NCI-H128 (cell line): ENCODE measurements at regions not wholly inside any gene's neighbourhood (a gene's known extent, or its start where the extent isn't known, plus 50 kb on each side); places are given as distances from the start of the nearest gene placed in this dataset.

Experiments used
- DNase-seq: peaks from one replicate; lab custom pipeline; 2025; ENCODE audit not compliant: unreplicated experiment; lab: John Stamatoyannopoulos, UW

DNA sequence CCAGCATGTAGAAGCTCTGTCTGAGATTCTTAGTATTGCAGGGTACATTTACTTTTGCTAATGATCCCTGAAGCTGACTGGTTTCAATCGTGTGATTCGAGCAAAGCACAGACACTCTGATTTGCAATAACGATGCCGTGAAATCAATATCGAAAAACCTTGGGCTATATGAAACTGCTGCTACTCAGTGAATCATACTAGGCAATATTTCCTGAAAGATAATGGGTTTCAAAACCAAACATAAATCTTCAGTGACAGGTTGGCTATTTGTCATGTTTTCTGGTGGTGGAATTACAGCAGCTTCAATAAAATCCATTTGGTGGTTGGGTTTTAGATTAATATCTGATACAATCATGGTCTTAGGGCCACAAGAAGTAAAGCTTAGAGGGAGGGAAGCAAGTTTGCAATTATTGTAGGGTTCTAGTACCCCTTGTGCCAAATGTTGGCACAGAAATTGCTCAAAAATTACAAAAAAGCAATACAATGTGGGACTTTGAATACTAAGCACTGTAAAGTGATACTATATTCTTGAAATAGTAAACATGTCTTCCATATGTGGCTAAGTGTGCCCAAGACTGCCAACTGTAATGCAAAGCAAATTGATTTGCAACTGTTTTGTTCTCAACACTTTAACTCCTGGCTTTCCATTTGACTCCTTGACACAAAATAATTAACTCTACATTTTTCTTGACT is 112.4 kb upstream of the JAZF1 start:
- peak; percentile 54 for DNase-seq

DNA sequence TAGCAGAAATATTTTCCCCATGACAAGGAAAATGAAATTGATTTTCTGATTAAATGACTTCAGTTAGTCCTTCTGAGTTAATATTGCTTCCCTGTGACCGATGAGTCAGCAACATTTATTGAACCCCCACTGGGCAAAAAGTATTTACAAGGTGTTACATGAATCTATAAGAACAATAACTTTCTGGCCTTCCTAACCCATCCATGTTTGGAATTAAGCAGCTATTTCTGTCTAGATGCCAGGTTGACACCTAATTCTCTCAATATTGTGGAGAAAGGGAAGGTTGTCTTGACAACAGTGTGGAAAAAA is 112.9 kb upstream of the JAZF1 start:
- DNase-seq, result no peak

DNA sequence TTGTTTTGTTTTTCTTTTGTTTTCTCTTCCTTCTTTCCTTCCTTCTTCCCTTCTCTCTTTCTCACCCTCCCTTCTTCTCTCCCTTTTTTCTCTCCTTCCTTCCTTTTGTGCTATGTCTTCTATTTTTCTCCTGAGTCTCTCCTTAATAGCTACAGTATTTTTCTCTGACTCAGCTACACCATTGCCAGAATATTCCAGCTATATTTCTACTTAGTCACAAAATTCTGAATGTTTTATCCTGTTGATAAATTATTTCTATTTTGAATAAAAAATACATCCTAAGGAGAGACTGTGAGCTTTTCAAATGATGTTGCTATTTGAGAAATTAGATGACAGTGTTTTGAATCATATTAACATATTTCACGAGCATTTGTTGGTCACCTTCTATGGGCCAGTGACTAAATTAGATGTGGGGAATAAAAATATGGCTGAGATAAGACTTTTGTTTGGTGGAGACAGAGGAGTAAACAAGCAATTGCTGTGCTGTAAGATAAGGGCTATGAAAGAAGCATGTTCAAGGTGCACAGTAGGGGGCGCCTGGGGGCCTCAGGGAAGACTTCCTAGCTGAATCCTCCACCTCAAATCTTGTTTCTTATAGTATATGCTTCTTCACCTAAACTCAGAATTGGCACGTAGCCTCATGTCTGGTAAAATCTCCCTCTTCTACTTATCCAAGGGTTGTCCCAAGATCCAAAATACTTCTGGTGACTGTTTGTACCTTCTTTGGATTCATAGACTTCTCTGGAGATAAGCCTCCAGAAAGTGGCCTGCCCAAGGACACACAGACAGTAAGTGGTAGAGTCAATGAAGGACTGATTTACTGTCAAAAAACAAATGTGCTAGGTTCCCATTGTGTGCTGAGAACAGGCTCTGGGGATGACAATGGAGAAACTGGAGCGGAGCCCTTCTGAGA is 115.5 kb upstream of the CREB5 start:
- DNase-seq, result no peak

DNA sequence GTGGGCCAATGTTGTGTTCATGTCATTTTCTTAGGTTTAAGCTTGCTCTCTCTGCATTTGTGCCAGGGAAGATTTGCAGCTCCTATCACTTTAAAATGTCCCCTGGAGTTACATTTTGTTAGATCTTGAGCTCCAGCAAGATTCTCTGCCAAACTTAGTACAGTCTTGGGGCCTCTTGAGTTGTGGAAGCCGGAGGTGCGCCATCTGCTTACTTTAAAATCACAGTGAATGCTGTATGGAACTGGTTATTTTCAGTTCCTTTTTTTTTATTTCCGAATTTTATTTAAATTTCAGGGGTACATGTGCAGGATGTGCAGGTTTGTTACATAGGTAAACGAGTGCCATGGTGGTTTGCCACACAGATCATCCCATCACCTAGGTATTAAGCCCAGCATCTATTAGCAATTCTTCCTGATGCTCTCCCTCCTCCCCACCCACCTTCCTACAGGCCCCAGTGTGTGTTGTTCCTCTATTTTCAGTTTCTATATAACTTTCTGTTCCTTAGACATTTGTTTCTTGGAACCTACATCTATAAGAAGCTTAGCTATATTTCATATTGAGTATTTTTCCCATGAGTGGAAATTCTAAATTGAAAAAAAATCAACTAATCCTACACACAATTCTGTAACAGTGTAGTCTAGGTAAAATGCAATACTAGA is 114.4 kb upstream of the CREB5 start:
- no peak for DNase-seq

DNA sequence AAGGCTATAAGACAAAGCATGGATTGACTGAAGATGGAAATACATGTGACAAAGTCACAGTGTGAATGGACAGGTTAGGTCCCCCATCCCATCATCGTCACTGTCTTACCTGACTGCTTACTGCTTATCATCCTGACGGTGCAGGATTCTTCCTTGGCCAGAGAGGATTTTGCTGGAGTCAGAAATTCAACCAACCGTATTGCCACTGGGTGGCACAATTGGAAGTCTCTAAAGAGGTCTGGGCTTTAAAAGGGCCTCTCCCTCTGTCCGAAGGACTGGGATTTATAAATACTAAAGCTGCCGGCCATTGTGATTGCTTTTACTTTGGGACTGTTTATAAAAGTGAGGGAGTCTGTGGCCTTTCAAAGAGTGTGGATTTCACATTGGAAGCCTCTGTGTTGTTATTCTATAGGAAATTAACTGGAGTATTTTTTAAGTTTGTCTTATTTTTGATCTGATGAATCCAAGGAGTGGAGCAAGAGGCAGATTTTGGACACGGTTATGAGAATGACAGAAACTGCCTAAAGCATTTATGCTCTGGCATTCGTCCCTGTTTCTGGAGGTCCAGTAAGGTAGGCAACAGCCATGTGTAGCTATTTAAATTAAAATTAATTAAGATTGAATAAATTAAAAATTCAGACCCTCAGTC is 113.3 kb upstream of the CREB5 start:
- peak; percentile 15 for DNase-seq

DNA sequence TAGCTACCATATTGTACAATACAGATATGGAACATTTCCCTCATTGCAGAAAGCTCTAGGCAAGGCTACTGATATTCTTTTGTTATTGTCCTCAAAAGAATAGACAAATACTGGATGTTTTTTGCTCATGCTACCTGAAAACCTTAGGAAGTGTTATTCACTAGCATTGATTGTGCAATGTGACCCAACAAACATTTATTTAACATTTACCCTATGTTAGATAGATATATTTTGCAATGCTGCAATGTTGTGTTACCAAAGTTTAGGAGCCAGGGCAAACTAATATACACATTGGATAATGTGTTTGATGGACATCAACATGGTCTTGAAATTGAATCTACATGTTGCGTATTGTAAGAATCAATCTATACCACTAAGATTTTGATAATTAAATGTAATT is 112.8 kb upstream of the CREB5 start:
- no peak for DNase-seq

DNA sequence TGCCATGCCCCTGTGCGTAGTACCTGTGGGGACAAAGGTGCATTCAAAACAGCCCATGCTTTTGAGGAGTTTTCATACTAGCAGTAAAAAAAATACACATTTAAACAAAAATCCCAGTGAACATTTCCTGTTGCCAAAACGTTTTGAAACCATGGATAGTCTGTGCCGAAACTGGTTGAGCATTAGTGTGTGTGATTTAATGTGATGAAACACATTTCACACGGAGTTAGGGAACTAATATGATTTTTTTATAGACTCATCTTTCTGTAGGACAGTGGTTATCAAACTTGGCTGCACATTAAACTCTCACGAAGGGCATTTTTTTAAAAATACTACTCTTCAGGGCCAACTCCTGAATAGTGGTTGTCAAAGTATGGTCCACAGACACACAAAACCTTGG is 111.8 kb upstream of the CREB5 start:
- no peak for DNase-seq

DNA sequence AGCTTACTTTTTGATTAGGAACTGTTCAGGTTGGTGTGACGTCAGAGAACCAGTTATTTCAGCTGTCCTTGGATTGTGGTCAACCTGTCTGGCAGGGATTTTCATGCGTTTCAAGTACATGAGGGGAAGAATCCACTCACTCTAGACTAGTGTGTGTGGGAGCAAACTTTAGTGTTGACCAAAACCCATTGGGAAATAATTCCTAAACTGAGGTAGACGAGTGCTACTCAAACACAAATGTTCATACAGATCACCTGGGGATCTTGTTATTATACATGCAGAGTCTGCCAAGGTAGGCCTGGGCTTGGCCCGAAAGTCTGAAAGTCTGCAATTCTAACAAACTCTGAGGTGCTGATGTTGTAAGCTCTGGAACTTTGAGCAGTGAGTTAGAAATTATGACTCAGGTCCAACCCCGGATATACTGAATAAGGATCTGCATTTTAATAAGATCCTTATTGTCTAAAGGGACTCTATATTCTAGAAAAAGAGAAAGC is 111.1 kb upstream of the CREB5 start:
- no peak for DNase-seq

DNA sequence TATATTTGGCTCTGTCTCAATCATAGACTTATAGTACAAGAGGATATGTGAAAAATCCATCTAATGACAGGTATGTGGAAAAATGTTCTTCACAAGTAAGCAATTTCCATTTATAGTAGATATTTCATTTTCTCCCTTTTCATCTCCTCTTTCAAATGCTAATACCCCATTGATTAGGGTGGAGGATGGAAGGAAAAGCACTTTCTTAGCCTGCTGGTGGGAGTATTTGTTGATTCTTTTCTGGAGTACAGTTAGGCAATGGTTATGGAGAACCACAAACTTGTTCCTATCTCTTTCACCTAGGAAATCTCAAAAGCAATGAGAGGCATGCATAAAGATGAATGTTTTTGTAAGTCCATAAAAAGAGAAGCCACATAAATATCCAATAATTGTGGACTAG is 108.0 kb upstream of the CREB5 start:
- no peak for DNase-seq

DNA sequence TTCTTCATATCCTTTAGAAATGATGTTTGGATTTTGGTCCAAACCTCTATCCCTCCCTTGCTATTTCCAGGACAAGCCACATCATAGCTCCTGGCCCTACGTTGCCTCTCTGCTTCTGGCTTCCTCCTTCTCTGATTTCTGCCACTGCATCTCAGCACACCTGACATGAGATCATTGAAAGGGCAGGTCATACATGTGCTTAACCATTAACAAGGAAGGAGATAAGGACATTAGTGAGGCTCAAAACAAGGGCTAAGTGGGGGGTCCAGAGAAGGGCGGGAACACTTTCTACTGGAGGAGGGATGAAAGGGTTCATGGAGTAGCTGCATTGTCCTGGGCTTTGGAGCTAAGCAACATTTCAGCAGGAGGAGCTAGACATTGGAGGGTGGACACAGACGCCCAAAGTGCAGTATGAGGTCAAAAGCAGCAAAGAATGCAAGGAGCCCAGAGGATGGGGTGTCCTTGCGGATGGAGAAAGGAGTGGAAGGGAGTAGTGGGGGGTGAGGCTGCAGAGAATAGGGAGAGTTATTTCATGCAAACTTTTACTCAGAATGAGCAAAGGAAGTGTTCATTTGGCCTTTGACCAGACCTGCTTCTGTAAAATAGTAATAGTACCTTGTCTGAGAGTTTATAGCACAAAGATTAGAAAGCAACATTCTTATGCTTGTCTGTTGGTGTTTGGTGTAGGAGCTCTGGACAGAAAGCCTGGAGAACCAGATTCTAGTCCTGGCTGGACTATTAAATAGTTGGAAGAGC is 102.4 kb upstream of the CREB5 start:
- no peak for DNase-seq

DNA sequence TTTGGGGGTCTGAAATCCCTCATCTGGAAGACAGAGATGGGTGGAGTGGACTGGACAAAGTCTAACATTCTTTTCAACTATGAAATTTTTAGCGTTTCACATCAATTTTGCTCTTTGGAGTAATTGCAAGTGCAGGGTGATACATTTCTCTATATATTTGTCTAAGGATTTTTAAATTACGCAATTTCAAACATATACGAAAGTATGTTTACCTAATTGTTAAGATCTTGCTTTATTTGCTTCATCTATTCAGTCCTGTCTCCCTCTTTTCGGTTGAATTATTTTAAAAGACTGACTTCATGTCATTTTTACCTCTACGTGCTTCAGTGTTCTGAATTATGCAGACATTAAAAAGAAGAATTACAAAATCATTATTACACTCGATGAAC is 101.9 kb upstream of the CREB5 start:
- DNase-seq, result no peak

DNA sequence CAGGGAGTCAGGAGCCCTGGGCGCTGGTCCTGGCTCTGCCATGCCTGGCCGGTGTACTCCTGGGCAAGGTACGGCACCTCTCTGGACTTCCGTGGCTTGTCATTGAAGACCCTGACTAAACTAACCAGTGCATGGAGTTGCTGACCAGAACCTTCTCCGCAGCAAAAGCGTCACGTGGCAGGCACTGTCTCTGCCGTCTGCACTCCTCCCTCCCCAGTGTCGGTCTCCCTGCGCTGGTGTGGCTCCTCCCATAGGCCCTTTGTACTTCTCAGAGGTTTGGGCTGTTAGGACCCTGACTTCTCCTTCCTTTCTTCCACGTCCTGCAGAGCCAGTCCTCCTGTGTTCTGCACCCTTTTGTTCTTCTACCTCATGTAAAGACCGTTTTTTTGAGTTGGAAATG is 100.6 kb upstream of the CREB5 start:
- no peak for DNase-seq

DNA sequence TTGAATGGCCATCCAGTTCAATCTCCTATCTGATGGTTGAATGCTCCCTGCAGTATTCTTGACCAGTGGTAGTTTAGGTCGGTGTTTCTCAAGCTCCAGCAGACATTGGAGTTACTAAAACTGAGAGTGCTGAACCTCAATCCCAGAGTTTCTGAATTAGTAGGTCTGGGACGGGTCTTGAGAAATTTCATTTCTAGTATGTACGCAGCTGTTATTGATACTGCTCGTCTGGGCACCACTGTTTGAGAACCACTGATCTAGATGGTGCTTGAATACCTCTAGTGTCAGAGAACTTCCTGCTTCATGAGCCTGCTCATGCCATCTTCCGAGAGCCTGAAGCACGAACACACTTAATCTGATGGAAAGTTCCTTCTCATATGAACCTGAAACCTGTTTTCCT is 99.4 kb upstream of the CREB5 start:
- no peak for DNase-seq

DNA sequence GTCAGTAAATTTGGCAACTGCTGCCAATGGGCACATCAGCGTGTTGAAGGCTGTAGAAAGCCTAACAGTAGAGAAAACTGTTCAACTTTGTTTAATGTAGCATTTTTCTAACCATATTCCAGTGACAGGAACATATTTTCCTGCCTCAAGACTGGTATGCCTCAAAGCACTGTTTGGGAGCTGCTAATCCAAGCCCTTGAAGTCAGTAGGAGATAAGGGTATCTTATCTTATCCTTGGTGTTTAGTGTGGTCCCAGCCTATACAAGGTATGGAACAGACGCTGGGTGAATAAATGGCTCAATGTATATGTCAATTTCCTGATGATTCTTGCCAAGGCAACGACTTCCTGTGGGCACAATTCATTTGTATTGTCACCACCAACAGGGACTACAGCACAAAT is 97.5 kb upstream of the CREB5 start:
- no peak for DNase-seq

DNA sequence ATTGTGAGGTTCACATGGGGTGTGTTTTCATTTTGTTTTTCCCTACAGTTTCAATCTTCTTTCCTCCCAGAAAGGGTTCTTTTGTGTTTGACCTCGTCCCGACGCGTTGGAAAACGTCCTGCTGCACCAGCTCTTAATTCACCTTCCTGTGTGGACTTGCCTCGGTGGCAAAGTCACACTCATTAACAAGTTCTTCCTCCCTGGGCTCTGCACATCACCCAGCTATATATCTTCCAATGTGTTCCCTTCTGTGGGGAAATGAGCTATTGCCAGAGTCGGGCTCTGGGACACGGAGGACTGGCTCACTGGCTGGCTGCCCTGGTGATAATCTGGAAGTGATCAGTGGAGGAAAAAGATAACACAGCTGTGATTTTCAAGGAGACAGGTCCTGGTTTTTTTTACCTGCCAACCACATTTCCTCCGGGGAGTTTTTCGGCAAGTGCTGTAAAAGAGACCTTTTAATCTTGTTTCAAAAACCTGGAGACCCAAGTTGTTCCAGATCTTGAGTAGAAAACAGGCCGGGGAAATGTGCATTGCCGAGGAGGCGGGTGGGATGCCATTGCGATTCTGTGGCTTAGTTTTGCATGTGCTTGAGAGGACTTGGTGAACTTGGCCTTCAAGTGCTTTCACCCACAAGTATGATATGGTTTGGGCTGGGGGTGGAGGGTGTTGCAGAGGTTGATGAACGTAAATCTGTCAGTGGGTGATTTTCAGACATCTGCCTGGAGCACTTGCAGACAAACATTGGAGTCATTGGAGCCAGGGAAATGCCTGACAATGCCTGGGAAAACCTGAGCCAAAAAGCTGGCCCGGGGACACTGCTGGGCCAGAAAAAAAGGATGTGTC is 96.5 kb upstream of the CREB5 start:
- no peak for DNase-seq

DNA sequence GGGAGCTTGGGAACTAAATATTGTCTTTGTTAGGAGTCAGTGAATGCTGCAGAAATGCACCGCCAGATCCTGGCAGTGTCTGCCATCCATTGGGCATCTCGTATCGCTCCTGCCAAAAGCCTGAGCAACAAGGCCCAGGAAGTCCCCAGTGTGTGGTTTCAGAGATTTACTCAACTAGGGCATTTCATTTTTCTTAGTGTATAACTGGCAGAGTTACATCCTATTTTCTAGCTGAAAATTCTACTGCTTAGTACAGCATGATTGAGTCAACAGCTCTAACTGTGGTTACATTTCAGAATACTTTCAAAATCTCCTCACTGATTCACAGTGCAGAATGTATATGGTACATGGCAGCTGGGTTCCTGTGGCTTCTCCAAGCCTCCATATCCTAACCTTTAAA is 95.8 kb upstream of the CREB5 start:
- no peak for DNase-seq

DNA sequence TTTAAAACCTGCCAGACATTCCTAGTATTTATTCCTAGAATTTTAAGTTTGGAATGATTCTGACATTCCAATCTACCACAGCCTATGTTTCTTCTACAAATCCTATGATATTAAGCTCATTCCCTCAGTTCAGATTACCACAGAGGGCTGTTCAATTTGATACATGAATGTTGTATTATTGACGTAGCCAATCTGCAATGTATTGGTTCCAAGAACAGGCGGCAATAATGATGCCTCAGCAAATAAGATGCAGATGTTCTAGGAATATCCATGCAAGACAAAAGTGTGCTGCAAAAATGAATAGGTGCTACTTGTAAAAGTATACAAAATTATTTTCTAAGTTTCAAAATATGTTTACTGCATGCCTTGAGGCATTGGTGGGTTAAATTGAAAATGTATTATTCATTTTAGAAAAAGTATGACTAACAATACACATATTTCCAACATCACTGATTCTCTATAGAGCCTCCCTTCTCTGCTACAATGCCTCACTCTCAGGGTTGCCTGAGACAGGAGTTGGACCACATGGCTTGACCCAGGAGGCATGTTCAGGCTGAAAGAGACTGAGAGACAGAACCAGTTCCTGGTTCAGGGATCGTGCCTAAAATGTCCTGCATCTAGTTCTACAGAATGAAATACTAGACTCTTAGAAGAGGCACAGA is 94.1 kb upstream of the CREB5 start:
- no peak for DNase-seq

DNA sequence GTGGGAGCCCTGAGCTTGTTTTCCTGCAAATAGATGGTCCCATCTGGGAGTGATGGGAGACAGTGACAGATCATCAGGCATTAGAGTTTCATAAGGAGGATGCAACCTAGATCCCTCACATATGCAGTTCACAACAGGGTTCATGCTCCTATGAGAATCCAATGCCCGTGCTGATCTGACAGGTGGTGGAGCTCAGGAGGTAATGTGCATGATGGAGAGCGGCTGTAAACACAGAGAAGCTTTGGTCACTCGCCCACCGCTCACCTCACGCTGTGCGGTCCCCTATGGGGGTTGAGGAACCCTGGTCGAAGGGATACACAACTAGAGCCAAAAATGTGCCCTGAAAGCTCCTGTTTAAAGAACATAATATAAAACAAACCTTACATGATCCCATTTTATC is 88.5 kb upstream of the CREB5 start:
- no peak for DNase-seq

DNA sequence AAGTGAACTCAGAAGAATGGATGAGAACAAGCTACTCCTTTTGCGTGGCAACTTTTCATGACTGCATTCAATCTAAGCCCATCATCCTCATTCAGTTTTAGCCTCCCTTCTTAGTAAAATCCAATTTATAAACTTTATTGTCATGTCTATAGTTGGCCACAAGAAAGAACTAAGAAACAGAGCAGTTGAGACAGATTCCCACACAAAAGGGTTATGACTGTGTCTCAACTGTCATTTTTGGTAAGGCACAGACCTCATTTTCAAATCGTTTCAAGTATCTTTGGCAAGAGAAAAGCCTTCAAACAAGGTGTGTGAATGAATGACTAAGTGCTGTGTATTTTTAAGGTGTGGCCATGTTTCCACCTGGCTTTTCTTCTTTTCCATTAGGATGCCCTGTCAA is 84.2 kb upstream of the CREB5 start:
- DNase-seq, result no peak
